HG03565 (cell line): ENCODE measurements at regions not wholly inside any gene's neighbourhood (a gene's known extent, or its start where the extent isn't known, plus 50 kb on each side); places are given as distances from the start of the nearest gene placed in this dataset.

Experiments used
- ATAC-seq: cut with Tn5 transposase; IDR thresholded peaks from one replicate; pipeline ENCODE4 v1.9.1; 2021; ENCODE audit warnings: mild to moderate bottlenecking, moderate library complexity; ENCODE audit not compliant: unreplicated experiment

DNA sequence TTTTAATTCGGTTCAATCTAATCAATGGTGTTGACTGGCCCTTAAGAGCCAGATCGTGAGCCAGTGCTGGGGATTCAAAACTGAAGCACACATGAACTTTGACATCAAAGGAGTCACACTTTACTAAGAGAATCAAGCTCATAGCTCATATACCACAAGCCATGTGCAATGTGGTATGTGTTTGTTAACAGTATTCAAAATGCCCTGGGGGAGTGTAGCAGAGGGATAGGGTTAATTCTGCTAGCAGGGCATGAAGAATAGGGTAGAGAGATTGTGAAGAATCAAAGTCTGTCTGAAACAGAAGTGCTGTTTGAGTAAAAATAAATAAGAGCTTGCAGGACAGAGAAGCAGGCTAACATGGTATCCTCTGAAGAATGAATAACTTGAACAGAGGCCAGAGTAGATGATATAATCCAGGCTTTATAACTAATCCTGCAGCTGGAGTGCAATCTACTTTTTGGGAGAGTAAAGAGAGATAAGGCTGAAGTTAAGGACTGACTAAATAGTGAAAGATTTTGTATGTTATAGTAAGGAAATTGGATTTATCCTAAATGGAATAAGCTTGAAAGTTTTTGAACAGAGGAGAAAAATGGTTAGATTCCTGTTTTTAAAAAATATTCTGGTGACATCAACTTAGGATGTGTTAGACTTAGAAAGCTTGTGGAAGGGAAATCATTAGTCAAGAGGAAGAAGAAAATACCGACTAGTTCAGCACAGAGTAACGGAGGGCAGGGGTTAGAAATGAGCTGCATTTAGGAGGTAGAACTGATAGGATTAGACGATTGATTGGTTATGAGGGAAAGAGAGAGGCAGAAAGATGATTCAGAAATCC is 292.0 kb downstream of the NFKBIZ start:
- ATAC-seq = no peak

DNA sequence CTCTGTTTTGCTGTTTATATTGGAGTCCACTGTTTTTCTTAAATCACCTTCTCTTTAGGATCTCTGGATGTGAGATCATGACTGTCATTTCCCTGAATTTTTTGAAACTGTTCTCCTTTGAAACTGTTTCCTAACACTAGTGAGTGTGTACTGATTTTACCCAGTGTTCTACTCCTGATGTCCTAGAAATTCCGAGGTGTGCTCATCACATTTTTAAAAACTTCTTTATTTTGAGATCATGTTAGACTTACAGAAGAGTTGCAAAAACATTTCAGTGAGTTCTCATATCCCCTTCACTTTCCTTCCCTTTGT is 292.6 kb downstream of the NFKBIZ start:
- ATAC-seq = no peak

DNA sequence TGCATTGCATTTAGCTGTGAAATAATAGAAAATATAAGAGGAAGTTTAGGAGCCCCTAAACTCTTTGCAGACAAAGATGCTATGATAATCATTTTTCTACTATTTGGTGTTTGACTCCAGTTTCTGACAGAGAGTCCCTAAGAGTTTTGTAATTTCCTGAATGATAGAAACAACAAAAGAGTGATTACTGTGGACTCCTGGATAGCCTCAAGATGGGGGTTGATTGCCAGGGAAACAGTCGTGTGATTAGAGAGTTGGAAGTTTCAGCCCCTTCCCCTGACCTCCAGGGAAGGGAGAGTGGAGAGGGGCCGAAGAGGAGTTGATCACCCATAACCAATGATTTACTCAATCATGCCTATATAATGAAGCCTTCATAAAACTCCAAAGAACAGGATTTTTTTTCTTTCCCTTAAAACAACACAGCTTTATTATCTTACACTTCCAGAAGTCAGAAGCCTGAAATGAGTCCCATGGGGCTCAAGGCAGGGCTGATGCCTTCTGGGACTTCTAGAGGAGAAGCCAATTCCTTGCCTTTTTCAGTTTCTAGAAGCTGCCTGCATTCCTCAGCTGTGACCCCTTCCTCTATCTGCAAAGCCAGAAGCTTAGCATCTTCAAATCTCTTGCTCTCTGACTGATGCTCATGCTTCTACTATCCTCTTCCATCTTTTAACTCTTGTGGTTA is 292.3 kb upstream of the ZPLD1 start:
- ATAC-seq = no peak

DNA sequence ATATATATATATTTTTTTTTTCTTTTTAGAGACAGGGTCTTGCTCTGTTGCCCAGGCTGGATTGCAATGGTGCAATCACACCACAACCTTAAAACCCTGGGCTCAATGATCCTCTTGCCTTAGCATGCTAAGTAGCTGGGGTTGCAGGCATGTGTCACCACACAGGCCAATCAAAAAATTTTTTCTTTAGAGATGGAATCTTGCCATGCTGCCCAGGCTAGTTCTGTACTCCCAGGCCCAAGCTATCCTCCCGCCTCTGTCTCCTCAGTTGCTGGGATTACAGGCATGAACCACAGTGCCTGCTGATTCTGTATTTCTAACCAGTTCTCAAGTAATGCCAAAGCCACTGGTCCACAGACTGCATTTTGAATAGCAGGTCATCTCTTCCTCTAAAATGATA is 291.3 kb upstream of the ZPLD1 start:
- ATAC-seq = no peak

DNA sequence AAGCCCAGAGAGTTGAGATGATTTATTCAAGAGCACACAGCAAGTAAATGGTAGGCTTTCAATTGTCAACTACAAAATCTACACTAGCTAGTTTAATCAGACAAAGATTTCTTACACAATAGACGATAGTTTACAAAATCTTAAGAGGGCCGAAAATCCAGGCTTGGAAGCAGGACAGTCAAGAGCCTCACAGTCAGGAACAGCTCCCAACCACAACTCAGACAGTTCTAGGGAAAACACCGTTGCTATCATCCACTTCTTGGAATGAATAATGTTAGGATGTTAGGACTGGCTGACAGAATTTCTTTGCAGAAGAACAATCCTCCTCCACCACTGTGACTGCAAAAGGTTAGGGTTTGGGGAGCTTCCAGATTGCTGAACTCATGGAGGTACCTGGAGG is 290.8 kb upstream of the ZPLD1 start:
- no peak for ATAC-seq

DNA sequence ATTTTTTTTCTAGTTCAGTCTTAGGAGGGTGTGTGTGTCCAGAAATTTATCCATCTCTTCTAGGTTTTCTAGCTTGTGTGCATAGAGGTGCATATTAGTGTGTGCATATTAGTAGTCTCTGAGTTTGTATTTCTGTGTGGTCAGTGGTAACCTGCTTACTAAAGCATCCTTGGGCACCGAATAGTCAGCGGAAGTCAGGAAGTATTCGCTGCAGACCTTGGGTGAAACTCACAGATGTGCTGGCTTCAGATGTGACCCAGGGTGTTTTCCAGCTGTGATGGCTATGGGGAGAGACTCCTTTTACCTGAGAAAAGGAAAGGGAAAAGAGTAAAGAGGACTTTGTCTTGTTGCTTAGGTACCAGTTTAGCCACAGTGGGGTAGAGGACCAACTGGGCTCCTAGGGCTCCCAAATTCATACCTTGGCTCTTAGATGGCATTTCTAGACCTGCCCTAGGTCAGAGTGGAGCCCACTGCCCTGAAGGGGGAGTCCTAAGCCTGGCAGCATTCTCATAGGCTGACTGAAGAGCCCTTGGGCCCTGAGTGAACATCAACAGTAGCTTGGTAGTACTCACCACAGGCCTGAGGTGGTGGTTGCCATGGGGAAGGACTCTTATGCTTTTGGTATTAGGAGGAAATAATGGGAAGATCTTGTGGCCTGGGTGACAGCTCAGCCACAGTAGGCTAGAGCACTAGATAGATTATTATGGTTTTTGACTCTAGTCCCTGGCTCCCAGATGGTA is 286.0 kb upstream of the ZPLD1 start:
- ATAC-seq = no peak

DNA sequence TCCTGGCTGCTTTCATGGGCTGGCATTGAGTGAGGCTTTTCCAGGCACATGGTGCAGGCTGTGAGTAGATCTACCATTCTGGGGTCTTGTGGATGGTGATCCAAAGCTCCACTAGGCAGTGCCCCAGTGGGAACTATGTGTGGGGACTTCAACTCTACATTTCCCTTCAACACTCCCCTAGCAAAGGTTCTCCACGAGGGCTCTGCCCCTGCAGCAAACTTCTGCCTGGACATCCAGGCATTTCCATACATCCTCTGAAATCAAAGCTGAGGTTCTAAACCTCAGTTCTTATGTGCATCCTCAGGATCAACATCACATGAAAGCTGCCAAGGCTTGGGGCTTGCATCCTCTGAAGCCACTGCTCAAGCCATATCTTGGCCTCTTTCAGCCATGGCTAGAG is 282.9 kb upstream of the ZPLD1 start:
- ATAC-seq = no peak

DNA sequence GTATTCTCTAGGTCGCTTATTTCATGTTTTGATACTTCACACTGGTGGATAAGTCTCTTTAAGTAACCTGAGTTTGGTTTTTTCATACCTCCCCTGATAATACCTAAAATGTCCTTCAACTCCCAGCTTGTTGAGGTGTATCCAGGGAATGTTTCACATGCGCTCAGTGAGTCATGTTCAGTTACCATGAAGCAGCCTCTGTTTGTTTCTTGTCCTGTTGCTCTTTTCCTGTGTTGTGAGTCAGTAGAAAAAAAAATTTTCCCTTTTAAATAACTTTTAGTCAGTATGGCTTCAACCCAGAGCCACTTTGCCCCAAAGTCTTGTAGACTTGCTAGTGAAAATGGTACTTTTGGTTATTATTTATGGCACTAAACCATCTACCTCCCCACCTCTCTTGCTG is 278.4 kb upstream of the ZPLD1 start:
- ATAC-seq = no peak

DNA sequence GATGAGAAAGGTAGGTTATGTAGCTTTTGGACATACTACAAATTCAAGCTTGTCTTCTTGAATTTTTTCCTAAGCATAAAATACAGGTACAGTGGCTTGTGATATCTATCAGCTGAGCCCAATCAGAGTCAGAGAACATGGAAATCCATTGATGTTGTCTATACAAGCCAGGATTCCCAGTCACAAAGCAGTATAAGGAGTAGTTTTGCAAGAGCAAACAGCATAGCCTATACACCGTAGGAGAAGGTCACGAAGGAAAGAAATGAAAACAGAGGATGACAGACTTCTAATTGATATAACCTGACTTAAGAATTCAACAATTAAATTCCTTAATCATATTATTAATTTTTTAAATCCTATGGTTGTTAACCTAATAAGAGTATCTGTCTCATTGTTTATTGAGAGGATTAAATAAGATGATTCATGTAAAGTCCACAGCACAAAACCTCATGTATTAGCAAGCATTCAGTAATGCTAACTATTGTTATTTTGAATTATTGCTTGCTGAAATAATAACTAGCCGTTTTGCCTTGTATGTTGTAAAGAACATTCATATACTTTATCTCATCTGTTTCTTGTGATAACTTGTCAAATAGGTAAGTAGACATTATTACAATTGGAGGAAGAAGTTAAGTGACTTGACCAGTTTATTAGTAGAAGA is 276.6 kb upstream of the ZPLD1 start:
- ATAC-seq = no peak

DNA sequence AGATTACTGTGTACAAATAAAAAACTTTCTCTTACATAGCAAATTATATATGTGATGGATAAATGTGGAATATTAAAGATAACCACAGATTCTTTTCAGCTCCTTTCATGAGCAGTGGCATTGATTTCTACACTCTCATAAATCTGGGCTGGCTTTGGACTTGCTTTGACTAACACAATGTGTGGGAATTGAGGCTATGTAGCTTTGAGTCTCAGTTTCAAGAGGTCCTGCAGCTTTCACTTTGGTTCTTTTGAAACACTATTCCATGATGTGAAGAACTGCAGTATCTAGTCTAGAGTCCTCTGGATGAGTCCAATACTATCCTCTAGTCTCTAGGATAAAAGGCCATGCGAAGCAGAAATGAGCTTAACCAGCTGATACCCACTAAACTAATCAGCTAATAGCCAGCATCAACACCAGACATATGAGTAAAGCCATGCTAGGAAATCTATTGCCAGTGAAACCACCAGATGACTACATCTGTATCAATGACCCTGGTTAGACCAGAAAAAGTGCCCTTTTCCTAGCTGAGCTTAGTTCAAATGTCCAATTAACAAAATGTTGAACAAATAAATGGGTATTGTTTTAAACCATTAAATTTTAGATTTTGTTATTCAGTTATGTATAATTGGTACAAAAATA is 274.9 kb upstream of the ZPLD1 start:
- no peak for ATAC-seq

DNA sequence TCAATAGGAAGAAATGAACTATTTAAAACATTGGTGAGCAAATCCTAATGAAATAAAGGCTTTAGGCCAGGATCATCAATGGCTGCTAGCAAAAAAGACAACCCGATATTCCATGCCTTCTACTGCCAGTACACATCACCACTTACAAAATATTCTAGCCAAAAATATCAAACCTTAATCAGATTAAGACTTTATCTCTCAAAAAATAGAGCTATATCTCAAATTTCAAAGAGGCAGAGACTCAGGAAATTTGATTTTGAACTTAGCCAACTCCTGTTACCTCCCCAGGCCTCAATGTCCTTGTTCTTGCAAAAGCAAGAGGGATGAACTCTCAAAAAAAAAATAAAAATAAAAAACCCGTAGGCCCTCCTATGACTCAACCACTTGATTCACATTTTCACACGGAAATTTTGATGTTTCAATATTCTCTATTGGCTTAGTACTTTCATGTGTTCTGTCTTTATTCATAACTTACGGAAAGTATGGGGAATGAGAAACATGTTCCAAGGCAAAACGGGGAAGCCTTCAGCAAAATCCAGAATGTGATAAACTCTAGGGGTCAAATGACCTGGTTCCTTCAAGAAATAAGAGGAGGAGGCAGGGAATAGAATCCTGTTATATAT is 273.3 kb upstream of the ZPLD1 start:
- no peak for ATAC-seq

DNA sequence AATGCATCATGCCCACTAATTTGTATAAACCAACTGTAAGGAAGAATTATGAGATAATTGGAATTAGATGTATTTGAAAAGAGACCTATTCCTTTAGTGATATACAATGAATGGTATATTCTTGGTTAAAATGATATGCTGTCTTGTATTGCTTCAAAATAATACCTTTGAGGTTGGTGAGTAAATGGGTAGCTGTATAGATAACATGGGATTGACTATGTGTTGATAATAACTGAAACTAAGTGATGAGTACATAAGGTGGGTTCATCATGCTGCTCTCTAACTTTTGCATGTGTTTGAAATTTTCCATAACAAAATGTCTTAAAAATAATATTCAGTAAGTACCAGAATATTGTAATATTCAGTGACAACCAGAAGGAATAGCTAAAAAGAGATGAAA is 272.6 kb upstream of the ZPLD1 start:
- no peak for ATAC-seq

DNA sequence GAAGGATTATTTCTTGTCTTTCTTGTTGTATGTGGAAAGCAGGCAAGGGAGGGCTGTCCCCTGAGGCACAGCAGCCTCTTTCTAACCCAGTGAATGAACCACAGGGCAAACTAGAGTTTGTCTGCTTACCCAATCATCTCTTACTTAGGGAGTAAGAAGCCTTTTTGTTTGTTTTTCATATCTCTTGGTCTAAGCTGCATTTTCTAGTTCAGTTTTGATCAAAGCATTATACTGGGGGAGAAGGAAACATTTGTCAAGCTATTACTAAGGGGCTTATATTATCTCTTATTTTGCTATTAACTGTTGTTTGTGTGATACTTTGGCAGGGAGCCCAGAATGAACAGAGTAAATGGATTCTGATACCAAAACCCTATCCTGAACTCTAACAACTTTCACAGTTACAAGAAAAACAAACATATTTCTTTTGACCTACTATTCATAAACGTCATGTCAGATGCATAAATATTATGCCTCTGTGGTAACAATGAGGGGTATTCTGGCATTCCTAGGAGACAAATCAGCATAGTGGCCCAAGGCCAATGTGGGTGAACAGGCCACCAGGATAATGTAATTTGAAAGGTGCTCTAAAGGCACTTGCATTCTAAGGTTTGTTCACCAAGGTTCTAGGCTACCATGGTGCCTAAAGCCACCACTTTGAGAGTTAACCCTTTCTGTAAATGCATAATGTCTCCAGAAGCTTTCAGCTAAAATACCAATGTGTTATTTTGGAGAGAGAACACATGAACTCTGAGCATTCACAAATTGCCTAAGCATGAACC is 271.6 kb upstream of the ZPLD1 start:
- no peak for ATAC-seq

DNA sequence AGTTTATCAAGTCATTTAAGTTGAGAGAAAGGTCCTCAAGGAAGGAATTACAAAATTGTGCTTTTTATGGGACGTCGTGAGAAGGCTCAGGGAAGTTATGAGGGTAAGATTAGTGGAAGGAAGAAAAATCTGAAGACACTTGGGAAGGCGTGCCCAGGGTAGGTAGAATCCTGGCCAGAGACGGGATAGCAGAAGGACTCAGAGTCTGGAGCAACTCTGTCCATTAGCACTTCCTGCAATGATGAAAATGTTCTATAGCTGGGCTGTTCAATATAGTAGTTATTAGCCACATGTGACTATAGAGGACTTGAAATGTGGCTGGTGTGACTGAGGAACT is 271.0 kb upstream of the ZPLD1 start:
- ATAC-seq = no peak

DNA sequence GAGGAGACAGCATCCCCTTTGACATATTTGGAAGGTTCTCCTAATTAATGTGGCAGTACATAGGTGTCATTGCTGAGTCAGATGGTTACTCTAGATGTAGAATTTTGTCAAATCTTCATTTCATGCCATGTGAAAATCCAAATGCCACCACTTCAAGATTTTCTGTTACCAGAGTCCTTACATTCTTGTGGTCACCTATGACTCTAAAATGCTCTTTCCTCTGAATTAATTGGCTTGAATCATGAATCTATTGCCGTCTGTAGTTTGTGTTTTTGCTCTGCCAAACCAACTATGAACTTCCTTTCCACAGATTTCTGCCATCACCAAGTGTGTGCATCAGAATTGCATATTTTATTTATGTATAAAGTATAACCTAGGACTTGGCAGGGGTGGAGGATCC is 269.4 kb upstream of the ZPLD1 start:
- no peak for ATAC-seq

DNA sequence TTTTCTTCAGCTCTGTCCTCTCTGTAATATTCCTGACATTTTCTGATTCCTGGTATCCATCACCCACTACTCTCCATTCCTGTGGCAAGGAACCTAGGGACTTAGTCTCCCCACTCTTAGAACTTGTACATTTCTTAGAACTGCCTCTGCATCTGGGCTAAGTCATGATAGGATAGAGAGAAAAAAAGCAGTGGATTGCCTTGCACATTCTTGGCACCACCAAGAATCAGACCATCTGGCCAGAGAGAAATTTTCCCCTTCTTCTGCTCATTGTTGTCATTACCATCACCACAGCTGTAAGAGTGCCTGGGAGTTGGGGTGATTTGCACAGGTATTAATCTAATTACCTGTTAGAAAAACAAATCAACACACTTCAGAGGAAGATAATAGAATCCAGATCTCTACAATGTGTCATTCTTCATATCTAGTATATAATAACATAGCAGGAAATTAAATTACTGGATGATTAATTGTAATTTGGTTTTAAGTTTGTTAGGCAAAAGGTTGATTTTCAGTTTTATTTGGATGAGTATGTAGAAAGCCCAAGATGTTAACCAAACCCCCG is 264.8 kb upstream of the ZPLD1 start:
- no peak for ATAC-seq

DNA sequence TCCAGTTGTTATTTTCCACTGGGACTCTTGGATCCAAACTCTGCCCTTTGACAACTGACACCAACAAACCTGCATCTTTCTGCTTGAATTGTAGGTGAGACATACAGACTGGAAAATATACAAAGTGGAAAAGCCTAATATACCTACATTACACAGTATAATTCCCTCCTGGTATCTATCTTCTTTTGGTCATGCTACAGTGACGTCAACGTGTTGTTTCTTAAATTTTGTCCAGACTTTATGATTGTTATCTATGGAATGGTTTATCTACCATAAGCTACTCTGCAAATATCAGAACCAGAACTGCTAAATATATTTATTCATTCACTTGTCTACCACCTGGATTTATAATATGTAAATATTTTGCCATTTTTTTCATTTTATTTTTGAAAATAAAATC is 264.3 kb upstream of the ZPLD1 start:
- ATAC-seq = no peak

DNA sequence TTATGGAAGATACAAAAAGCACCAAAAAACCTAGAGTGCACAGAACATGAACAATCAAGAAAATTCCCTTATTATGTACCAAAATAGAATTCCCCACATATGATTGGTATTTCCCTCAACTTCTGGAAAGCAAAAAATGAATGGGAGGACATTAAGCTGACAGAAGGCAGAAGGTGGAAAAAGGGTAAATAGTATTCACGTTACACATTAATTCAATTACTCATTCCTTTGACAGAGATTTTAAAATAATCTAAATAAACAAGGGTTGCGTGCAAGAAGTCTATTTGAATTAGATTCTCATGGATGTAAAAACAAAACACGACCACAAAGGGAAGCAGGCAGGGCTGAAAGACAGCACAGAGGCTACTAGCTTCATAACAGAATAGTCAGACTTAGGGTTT is 260.5 kb upstream of the ZPLD1 start:
- no peak for ATAC-seq

DNA sequence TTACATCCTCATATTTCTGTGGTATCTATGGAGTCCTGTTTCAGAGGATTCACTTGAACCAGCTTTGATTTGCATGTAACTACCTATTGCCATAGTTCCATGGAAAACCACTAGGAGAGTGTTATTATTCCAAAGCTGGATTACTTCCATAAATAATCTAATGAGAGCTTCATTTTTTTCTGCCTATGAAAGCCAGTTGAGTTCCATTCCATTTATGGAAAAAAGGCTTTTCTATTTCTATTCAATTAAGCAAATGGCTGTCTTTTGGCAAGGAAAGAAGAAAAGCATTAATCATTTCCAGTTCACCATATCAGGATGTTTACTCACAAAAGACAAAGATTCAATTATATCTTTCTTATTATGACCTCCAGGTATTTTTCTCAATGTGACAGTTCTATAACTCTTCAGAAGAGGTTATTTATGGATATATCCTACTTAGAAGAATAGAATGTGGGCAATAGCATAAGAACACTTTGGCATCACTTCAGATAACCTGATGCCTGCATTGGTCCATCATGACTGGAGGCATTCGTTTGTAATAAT is 259.9 kb upstream of the ZPLD1 start:
- ATAC-seq = no peak
